ENCODE measurements at regions not wholly inside any gene's neighbourhood (a gene's known extent, or its start where the extent isn't known, plus 50 kb on each side); places are given as distances from the start of the nearest gene placed in this dataset.

GRCh38 chr7:22874904-22875303 lies 52.3 kb upstream of the TOMM7 start:
- TF ChIP-seq EZH2 (IDR thresholded peaks at IDR 0.05; ENCODE audit: borderline replicate concordance, insufficient read depth, low read depth, low read length, poor library complexity, severe bottlenecking) = no peak
- TF ChIP-seq CTCF (IDR thresholded peaks at IDR 0.05) = no peak
- no peak overlapping the region for H3K4me3 Mint-ChIP-seq
- no peak overlapping the region for H3K27ac Mint-ChIP-seq
- H3K27me3 Mint-ChIP-seq = no peaks in the 10 kb centered on the region
- Histone ChIP-seq H3K4me1 (ENCODE audit: control insufficient read depth in 2 of 2, insufficient read depth in 2 of 2, low read length in 2 of 2) (peaks cover 6 to 11% of the 10 kb centered on the region in 2 donors), H3K4me2 (replicated peaks; ENCODE audit: low read depth, low read length, poor library complexity, severe bottlenecking) (no peak overlapping the region), H4K20me1 (ENCODE audit: control insufficient read depth, insufficient read depth, low read length, poor library complexity, severe bottlenecking) (no peaks in the 10 kb centered on the region), H3K27me3 (replicated peaks in 1 of 4; ENCODE audit: control extremely low read depth in 1 of 4, control insufficient read depth in 3 of 4, insufficient read depth in 4 of 4, low read length in 3 of 4) (no peaks in the 10 kb centered on the region), H3K9ac (ENCODE audit: low read length) (no peak overlapping the region), H2AFZ (ENCODE audit: insufficient read depth, low read depth, low read length, poor library complexity, severe bottlenecking) (no peak overlapping the region), H3K9me3 (ENCODE audit: control extremely low read depth in 1 of 3, control insufficient read depth in 2 of 3, insufficient read depth in 1 of 3, low read length in 2 of 3) (no peaks in the 10 kb centered on the region), H3K79me2 (ENCODE audit: control insufficient read depth, insufficient read depth, low read length) (no peaks in the 10 kb centered on the region), H3K36me3 (replicated peaks in 1 of 2; ENCODE audit: control extremely low read depth in 1 of 2, control insufficient read depth in 1 of 2, extremely low read depth in 1 of 2, insufficient read depth in 2 of 2, low read length in 1 of 2) (no peaks in the 10 kb centered on the region), H3K27ac (ENCODE audit: low read length in 2 of 2) (no peak overlapping the region), H3K4me3 (ENCODE audit: control extremely low read depth in 1 of 5, extremely low read depth in 1 of 5, insufficient read depth in 1 of 5, low read depth in 2 of 5, low read length in 4 of 5) (no peak overlapping the region)
- ATAC-seq (ENCODE audit: low read depth) (no peak), DNase-seq (no peak)
- no peaks in the 10 kb centered on the region for H3K9me3 Mint-ChIP-seq (ENCODE audit: insufficient read depth)
- intact Hi-C loops (cut with micrococcal nuclease) = loop anchor here (5.0 kb wide), 1 partner anchor 137 kb away; the partner anchor contains the start of gene HYCC1
- CTCF ChIA-PET = interaction anchor here (0.6 to 2.7 kb wide), 4 partner anchors 15 to 317 kb away, joined by 3 to 10 read pairs (median 4); no protein-coding TSS in a partner anchor
- 87% methylated on average over 7 of the region's 9 CpGs for WGBS (ENCODE audit: insufficient coverage)
- peaks cover 17% of the 10 kb centered on the region for H3K4me1 Mint-ChIP-seq
- POLR2A ChIA-PET = no interaction called here

Measured in B cell (primary cell).